ENCODE measurements at regions not wholly inside any gene's neighbourhood (a gene's known extent, or its start where the extent isn't known, plus 50 kb on each side); places are given as distances from the start of the nearest gene placed in this dataset.

GRCh38 chr22:47276991-47277390 lies 514.5 kb downstream of the TBC1D22A start:
- Histone ChIP-seq H2BK120ac (ENCODE audit: low read depth, low read length) (no peak overlapping the region), H2BK5ac (ENCODE audit: low read depth, low read length, poor library complexity, severe bottlenecking) (no peak overlapping the region), H3K23ac (ENCODE audit: low read depth, low read length) (no peak overlapping the region), H2BK20ac (ENCODE audit: low read depth, low read length) (no peak overlapping the region), H2BK15ac (ENCODE audit: low read depth, low read length) (no peak overlapping the region), H3K4ac (ENCODE audit: low read depth, low read length) (no peak overlapping the region), H4K91ac (ENCODE audit: insufficient read depth, low read depth, low read length) (no peak overlapping the region), H3K56ac (ENCODE audit: extremely low read depth, insufficient read depth, low read length) (no peak overlapping the region), H4K20me1 (ENCODE audit: insufficient read depth, low read length) (no peaks in the 10 kb centered on the region), H3K27ac (ENCODE audit: insufficient read depth, low read length) (no peak overlapping the region), H2AFZ (replicated peaks; ENCODE audit: low read length, poor library complexity) (no peak overlapping the region), H4K8ac (ENCODE audit: low read depth in 2 of 2, low read length in 2 of 2) (no peak overlapping the region), H2AK5ac (ENCODE audit: low read depth, low read length) (no peak overlapping the region), H3K36me3 (ENCODE audit: control insufficient read depth, insufficient read depth, low read length) (no peaks in the 10 kb centered on the region), H3K14ac (replicated peaks; ENCODE audit: low read depth, low read length) (no peak overlapping the region), H3K9me3 (ENCODE audit: control insufficient read depth, insufficient read depth, low read length) (peaks cover 3% of the 10 kb centered on the region; the same call in 1 of the 2 replicates), H3K9ac (ENCODE audit: low read depth, low read length) (no peak overlapping the region), H3K4me1 (ENCODE audit: control insufficient read depth, insufficient read depth, low read length) (no peaks in the 10 kb centered on the region), H3K79me1 (ENCODE audit: low read depth in 1 of 2, low read length in 2 of 2) (no peaks in the 10 kb centered on the region), H3K4me2 (ENCODE audit: low read depth, low read length) (no peak overlapping the region), H3K27me3 (ENCODE audit: control insufficient read depth, insufficient read depth, low read length) (no peaks in the 10 kb centered on the region), H2AK9ac (replicated peaks; ENCODE audit: low read depth, low read length, poor library complexity) (no peak overlapping the region), H4K5ac (ENCODE audit: low read depth, low read length) (no peak overlapping the region), H3K9me1 (ENCODE audit: insufficient read depth, low read length) (no peaks in the 10 kb centered on the region), H3K18ac (ENCODE audit: low read depth, low read length) (no peak overlapping the region), H3K4me3 (ENCODE audit: insufficient read depth, low read depth, low read length) (no peak overlapping the region)
- DNase-seq (no peak), ATAC-seq (ENCODE audit: low read depth) (no peak)
- intact Hi-C loops (cut with micrococcal nuclease), result no loop called here
- WGBS, 2 experiments (ENCODE audit: extremely low coverage in 2 of 2, insufficient read length in 1 of 2), result 92% methylated on average over 2 of the region's 13 CpGs; no CpG with 5 or more reads in 1 of the 2 experiments
- TF ChIP-seq CEBPB (IDR thresholded peaks at IDR 0.05; ENCODE audit: low read depth, low read length) (no peak), RAD21 (IDR thresholded peaks at IDR 0.05; ENCODE audit: low read length) (no peak), SMC3 (IDR thresholded peaks at IDR 0.05; ENCODE audit: low read depth, low read length) (no peak), BHLHE40 (IDR thresholded peaks at IDR 0.05; ENCODE audit: low read depth, low read length) (no peak), USF2 (IDR thresholded peaks at IDR 0.05; ENCODE audit: low read depth, low read length) (no peak), RCOR1 (IDR thresholded peaks at IDR 0.05; ENCODE audit: insufficient replicate concordance, low read length) (no peak), MAFK (IDR thresholded peaks at IDR 0.05; ENCODE audit: low read depth, low read length) (no peak), FOS (IDR thresholded peaks at IDR 0.05; ENCODE audit: low read depth, low read length) (no peak), ELK1 (IDR thresholded peaks at IDR 0.05; ENCODE audit: borderline replicate concordance, low read depth, low read length) (no peak), POLR2A (IDR thresholded peaks at IDR 0.05; ENCODE audit: low read depth, low read length) (no peak)
- ChIA-PET POLR2A (ENCODE audit: unreplicated experiment) (no interaction called here), CTCF (no interaction called here)
- in situ Hi-C loops (cut with MboI; ENCODE audit: low sequenced_read_pairs), result no loop called here
- dilution Hi-C loops (cut with HindIII; ENCODE audit: low sequenced_read_pairs, unreplicated experiment), result no loop called here
- BruUV-seq (replicated peaks), result no TSS peak

Measured in IMR-90 (cell line).